Left colon (tissue), 2 donors: ENCODE measurements at regions not wholly inside any gene's neighbourhood (a gene's known extent, or its start where the extent isn't known, plus 50 kb on each side); places are given as distances from the start of the nearest gene placed in this dataset.
"Not testable (repeated sequence)": the region's sequence is repeated elsewhere in the genome, so short reads cannot be mapped to it uniquely, and the experiment has no call there.

ENCODE experiments used
- ATAC-seq: fragments of 200-7000 bp; cut with Tn5 transposase; one replicate; pipeline ENCODE4 v1.9.1; 2020; ENCODE audit warnings: mild to moderate bottlenecking, moderate library complexity
- DNase-seq, 2 donors: peaks; one replicate each; pipeline ENCODE4 v3.0.0-alpha.2; 2020
- intact Hi-C, 2 donors: fragments of 100-400 bp; cut with DNase I in 1 of 2; cut with micrococcal nuclease in 1 of 2; formaldehyde crosslinking; loops; one replicate each; pipeline versions ENCODE4 v1.11.2 to v1.14.0; 2022; cut with DNase I, micrococcal nuclease
- donor health status: DM: no; HTN: no; CAD: no.
- donor health status: DM: yes; HTN: yes; CAD: no.

GRCh38 chrX:980587-981235 lies 231.7 kb downstream of the CRLF2 start:
- intact Hi-C loops: no loop called here
- ATAC-seq (no peak), DNase-seq (no peak)

DNA sequence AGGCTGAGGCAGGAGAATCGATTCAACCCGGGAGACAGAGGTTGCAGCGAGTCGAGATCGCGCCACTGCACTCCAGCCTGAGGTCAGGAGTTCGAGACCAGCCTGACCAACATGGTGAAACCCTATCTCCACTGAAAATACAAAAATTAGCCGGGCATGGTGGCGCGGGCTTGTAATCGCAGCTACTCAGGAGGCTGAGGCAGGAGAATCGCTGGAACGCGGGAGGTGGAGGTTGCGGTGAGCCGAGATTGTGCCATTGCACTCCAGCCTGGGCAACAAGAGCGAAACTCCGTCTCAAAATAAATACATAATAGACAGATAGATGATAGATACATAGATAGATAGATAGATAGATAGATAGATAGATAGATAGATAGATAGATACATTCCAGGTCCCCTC lies 233.3 kb downstream of the CRLF2 start:
- intact Hi-C loops, ATAC-seq, DNase-seq: not testable (repeated sequence)

DNA sequence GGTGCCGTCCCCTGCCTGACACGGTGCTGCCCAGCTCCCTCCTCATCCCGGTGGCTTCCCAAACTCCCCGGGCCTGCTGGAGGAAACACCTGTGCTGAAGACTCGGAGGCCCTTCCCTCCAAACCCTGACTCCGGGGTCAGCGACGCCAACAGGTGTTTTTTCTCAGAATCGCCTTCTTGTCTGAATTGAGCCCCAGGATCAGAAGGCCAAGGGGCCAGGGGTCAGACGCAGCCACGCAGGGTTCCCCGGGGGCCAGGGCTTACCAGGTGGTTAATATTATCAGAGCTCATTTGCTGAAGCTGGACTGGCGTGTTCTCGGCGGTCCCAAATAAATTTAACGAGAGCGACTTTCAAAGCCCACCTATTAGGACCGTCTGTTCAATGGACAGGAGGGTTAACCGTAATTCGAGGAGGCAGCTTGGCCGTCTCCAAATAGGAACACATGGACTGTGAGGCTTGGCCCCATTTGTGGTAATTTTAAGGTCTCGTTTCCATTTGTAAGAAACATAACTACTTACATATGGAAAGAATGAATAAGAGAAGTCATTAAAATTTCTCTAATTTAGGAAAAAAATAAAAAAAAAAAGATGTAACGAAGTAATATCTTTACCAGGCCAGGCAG lies 239.3 kb downstream of the CRLF2 start:
- ATAC-seq (no peak), DNase-seq (no peak)
- intact Hi-C loops: no loop called here

GRCh38 chrX:968148-968965 lies 244.1 kb downstream of the CRLF2 start:
- ATAC-seq: no peak
- no peak for DNase-seq
- intact Hi-C loops: no loop called here

DNA sequence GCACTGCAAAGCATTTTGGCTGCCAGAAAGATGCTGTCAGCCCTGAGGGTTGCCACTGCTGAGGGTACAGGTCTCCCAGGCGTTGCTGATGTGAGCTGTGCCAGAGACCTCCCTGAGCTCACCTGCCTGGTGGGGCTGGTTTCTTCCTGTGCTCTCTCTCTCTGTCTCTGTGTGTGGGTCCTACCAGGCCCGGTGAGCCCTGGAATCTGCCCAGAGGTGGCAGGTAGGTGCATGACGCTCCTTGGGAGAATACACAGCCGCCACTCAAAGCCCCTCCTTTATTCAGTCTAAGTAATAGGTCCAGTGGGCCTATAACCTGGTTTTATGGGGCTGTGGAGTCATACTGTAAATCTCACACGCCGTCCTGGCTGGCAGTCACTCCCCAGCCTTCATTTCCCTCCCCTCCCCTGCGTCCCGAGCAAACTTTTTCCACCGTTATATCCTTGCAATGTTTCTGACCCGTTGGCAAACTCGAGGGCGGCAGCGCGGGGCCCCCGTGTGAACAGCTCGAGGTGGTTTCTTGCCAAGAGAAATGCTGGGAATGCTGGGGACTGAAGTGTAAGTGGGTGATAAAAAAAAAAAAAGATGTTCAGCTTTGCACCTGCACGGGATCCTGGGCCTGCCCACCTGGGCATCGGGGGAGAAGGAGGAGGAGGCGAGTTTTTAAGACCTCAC lies 245.9 kb downstream of the CRLF2 start:
- DNase-seq (no peak), ATAC-seq (no peak)
- intact Hi-C loops: no loop called here

- intact Hi-C loops: no loop called here
- ATAC-seq: no peak
- DNase-seq: no peak
Measured at GRCh38 chrX:964831-965416, 247.5 kb downstream of the CRLF2 start.

DNA sequence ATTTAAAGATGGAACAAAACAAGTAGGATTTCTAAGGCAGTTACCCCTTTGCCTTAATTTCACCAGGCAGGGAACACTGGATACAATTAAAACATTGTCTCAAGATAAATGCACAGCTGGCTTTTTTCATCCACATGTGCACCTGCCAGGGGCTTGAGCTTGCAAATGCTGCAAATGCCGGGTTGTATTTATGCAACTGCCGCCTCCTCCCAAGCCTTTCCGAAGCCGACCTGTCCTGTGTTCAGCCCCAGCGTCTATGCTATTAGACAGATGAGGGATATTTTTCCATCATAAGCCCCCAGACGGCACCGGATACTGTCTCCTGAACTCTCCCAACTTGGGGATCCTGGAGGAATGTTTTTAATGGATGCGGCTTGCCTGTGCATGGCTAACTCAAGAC lies 251.6 kb downstream of the CRLF2 start:
- ATAC-seq (no peak), DNase-seq (no peak)
- intact Hi-C loops: no loop called here

DNA sequence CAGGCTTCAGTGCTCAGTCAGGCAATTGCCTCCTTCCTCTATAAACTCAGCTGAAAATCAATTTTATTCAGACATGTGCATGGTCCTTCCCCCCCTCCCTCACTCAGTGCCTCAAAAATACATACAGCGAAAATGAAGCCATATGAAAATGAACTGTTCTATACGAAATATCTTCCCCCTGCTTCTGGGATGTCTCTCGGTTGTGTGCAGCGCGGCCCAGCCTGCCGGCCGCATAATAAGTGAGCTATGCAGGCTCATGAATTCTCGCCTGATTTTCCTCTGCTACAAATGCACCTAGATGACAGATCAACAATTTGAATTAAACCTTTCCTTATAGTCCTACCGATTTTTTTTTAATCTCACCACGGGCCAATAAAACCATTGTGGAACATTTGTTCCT lies 252.9 kb downstream of the CRLF2 start:
- ATAC-seq: no peak
- intact Hi-C loops: no loop called here
- no peak for DNase-seq

DNA sequence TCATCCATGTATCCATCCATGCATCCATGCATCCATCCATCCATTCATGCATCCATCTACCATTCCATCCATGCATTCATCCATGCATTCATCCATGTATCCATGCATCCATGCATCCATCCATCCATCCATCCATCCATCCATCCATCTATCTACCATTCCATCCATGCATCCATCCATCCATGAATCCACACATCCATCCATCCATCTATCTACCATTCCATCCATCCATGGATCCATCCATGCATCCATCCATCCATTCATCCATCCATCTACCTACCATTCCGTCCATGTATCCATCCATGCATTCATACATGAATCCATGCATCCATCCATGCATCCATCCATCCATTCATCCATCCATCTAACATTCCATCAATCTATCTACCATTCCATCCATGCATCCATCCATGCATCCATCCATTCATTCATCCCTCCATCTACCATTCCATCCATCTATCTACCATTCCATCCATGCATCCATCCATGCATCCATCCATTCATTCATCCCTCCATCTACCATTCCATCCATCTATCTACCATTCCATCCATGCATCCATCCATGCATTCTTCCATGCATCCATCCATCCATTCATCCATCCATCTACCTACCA lies 257.2 kb downstream of the CRLF2 start:
- intact Hi-C loops, DNase-seq, ATAC-seq: not testable (repeated sequence)

DNA sequence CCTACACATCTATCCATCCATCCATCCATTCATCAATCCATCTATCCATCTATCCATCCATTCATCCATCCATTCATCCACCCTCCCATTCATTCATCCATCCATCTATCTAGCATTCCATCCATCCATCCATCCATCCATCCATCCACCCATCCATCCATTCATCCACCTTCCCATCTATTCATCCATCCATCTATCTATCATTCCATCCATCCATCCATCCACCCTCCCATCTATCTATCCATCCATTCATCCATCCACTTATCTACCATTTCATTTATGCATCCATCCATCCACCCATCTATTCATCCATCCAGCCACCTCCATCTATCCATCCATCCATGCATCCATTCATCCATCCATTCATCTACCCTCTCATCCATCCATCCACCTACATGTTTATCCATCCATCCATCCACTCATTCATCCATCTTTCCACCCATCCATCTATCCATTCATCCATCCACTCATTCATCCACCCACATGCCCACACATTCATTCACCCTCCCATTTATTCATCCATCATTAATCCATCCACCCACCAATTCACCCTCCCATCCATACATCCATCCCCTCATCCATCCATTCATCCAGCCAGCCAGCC lies 258.5 kb downstream of the CRLF2 start:
- no peak for DNase-seq
- intact Hi-C loops: no loop called here
- ATAC-seq: no peak

DNA sequence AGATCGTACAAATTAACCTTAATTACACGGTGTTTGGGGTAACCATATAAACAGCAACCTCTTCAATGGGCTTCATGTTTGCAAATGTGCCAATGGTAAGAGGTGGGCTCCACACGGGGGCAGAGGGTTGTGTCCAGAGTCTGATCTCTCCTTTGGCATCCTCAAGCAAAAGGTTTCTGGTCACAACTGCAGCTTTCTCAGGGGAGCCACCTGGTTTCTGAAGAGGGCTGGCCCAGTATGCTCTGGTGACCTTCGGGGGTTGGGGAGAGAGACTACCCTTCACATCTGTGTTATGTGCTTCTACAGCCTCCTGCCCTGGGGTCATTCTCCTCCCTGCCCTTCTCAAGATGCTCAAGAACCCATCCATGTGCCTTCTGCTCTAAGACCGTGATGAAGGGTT lies 259.6 kb downstream of the CRLF2 start:
- intact Hi-C loops: no loop called here
- ATAC-seq: no peak
- DNase-seq: no peak

- intact Hi-C loops, DNase-seq, ATAC-seq: not testable (repeated sequence)
Measured at GRCh38 chrX:947262-947661, 265.2 kb downstream of the CRLF2 start.

- no peak for ATAC-seq
- intact Hi-C loops: no loop called here
- DNase-seq: no peak
Measured at GRCh38 chrX:943035-943434, 269.4 kb downstream of the CRLF2 start.

GRCh38 chrX:940691-941090 lies 271.8 kb downstream of the CRLF2 start:
- intact Hi-C loops: no loop called here
- DNase-seq (no peak), ATAC-seq (no peak)

GRCh38 chrX:936979-937769 lies 275.3 kb downstream of the CRLF2 start:
- intact Hi-C loops: no loop called here
- no peak for DNase-seq
- ATAC-seq: no peak

DNA sequence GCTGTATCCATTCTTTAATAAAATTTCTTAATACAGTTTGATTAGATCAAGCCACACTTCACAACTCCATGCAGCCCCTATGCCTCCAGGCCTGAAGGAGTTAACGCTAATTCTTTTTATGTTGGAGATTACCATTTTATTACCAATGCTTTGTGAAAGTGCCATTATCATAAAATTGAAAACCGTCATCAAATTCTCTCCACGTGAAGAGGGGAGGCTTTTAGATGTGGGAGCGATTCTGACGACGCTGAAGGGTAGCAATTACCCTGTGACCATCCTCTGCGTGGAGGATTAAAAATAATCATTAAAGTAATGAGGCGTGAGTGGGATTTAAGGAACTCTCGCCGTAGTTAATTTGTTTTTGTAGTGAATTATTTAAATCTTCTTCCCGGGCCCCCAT lies 278.8 kb downstream of the CRLF2 start:
- no peak for DNase-seq
- no peak for ATAC-seq
- intact Hi-C loops: no loop called here

GRCh38 chrX:928606-929005 lies 283.8 kb downstream of the CRLF2 start:
- intact Hi-C loops: no loop called here
- DNase-seq (no peak), ATAC-seq (no peak)

DNA sequence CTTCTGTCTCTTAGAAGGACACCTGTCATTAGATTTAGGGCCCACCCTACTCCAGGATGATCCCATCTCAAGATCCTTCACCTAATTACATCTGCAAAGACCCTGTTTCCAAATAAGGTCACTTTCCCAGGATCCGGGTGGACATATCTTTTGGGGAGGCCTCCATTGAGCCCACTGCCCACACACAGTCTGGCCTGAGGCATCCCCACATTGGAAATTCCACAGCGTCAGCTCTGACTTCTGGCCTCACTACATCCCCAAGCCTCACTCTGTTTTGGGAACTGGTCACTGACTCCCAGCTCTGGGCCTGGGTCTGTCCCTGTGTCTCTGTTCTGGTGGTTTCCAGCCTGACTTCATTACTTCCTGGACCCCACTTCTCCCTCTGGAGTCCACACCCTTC lies 285.5 kb downstream of the CRLF2 start:
- ATAC-seq (no peak), DNase-seq (no peak)
- intact Hi-C loops: no loop called here
